ENCODE measurements at regions not wholly inside any gene's neighbourhood (a gene's known extent, or its start where the extent isn't known, plus 50 kb on each side); places are given as distances from the start of the nearest gene placed in this dataset.

DNA sequence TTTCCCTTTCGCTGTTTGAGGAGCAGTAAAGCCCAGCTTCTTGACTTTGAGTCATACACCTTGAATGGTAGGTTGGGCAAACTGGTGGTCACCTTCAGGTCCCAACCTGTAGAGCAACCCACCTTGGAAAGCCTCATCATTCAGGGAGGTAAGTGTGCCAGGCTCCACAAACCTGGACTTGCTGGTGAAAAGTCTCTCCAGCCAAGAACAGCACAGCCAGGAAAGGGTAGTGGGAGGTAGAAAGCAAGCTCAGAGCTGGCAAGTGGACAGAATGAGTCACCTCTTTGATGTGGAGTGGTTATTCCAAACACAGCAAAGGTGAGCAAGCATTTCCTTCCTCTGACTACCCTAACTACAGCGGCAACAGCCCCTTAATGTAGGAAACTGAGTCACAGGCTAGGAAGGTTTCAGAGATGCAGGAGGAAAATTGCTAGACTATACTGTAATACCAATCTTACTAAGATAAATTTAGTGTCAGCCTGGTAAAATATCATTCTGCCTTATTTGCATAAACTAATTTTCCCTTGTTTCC is 117.5 kb upstream of the MTAP start:
- TF ChIP-seq EZH2 (optimal IDR thresholded peaks at IDR 0.05; ENCODE audit: low read depth, low read length) (no peak), CTCF (IDR thresholded peaks at IDR 0.05; ENCODE audit: low read length) (no peak), EZH2phosphoT487 (IDR thresholded peaks at IDR 0.05; ENCODE audit: low read length) (no peak)

Measured in MM.1S (cell line).